ENCODE measurements at regions not wholly inside any gene's neighbourhood (a gene's known extent, or its start where the extent isn't known, plus 50 kb on each side); places are given as distances from the start of the nearest gene placed in this dataset.

DNA sequence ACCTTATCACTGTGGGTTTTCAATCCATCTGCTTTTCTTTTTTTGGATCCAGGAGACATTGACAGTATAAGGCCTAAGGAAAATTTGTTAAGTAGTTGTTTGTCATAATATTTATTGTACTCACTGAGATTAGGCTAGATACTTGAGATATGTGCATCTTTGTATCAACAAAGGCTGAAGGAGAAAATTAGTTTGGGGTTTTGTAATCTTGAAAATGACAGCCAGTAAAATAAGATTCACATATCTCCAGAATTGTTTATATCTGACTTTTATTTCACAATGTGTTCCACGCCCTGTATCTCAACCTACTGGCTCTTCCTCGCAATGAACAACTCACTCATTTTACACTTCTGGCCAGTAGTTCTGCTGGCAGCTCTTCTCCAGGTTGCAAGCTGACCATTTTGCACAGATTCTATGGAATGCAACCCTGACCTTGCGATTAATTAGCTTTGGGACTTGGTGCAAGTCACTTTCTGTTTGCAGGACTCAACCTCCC lies 132.7 kb downstream of the GATA3 start:
- TF ChIP-seq EZH2 (IDR thresholded peaks at IDR 0.05; ENCODE audit: borderline replicate concordance) (no peak), CTCF (IDR thresholded peaks at IDR 0.05; ENCODE audit: poor library complexity) (no peak)
